GM12872 (cell line): ENCODE measurements at regions not wholly inside any gene's neighbourhood (a gene's known extent, or its start where the extent isn't known, plus 50 kb on each side); places are given as distances from the start of the nearest gene placed in this dataset.

Experiments used
- CTCF ChIP-seq: IDR thresholded peaks from 3 replicates; pipeline ENCODE4 v1.5.1; 2011; ENCODE audit warnings: low read depth, mild to moderate bottlenecking, low read length, moderate library complexity; ENCODE audit not compliant: insufficient read depth

GRCh38 chr3:70861234-70861633 is 548.8 kb upstream of the MDFIC2 start:
- no peak for TF ChIP-seq CTCF

- TF ChIP-seq CTCF = no peak
Observed at GRCh38 chr3:70857916-70858315, 545.5 kb upstream of the MDFIC2 start.

- no peak for TF ChIP-seq CTCF
Observed at GRCh38 chr3:70856414-70857162, 544.1 kb upstream of the MDFIC2 start.

GRCh38 chr3:70855149-70855548 is 542.7 kb upstream of the MDFIC2 start:
- no peak for TF ChIP-seq CTCF

GRCh38 chr3:70854108-70854507 is 541.7 kb upstream of the MDFIC2 start:
- TF ChIP-seq CTCF = no peak

- no peak for TF ChIP-seq CTCF
Observed at GRCh38 chr3:70853161-70853944, 540.9 kb upstream of the MDFIC2 start.

GRCh38 chr3:70849911-70850699 is 537.7 kb upstream of the MDFIC2 start:
- TF ChIP-seq CTCF = no peak
